HFFc6 (cell line): ENCODE measurements at regions not wholly inside any gene's neighbourhood (a gene's known extent, or its start where the extent isn't known, plus 50 kb on each side); places are given as distances from the start of the nearest gene placed in this dataset.
A peak's percentile ranks its signal among the peaks of the same experiment; 100 is the strongest.

Source experiments
- DNase-seq: peaks from one replicate; pipeline ENCODE4 v3.0.0-alpha.2; 2018
- H3K27ac Mint-ChIP-seq: 2 replicates; pipeline ENCODE4 v1.8.0; 2020; ENCODE audit warnings: mild to moderate bottlenecking, mixed read lengths
- H3K27me3 Mint-ChIP-seq: 2 replicates; pipeline ENCODE4 v1.8.0; 2021; ENCODE audit warnings: mild to moderate bottlenecking, moderate library complexity, mixed read lengths; ENCODE audit not compliant: insufficient read depth
- H3K36me3 Mint-ChIP-seq: 2 replicates; pipeline ENCODE4 v1.8.0; 2021; ENCODE audit warnings: low read depth, mixed read lengths
- H3K4me1 Mint-ChIP-seq: 2 replicates; pipeline ENCODE4 v1.8.0; 2020; ENCODE audit warnings: low read depth, mixed read lengths
- H3K4me3 Mint-ChIP-seq: 2 replicates; pipeline ENCODE4 v1.8.0; 2020; ENCODE audit warnings: mild to moderate bottlenecking, moderate library complexity, mixed read lengths
- H3K9me3 Mint-ChIP-seq: 2 replicates; pipeline ENCODE4 v1.8.0; 2020; ENCODE audit warnings: mild to moderate bottlenecking, mixed read lengths
- TF ChIP-seq, protein P1 (sequence below): fragments of 200-600 bp; sonication (generic); IDR thresholded peaks from 2 replicates; pipeline ENCODE4 v1.5.0; 2021; ENCODE audit warnings: antibody characterized with exemption, mild to moderate bottlenecking

GRCh38 chr11:130624971-130625544 lies 176.6 kb downstream of the ADAMTS15 start:
- TF ChIP-seq, protein P1, sequence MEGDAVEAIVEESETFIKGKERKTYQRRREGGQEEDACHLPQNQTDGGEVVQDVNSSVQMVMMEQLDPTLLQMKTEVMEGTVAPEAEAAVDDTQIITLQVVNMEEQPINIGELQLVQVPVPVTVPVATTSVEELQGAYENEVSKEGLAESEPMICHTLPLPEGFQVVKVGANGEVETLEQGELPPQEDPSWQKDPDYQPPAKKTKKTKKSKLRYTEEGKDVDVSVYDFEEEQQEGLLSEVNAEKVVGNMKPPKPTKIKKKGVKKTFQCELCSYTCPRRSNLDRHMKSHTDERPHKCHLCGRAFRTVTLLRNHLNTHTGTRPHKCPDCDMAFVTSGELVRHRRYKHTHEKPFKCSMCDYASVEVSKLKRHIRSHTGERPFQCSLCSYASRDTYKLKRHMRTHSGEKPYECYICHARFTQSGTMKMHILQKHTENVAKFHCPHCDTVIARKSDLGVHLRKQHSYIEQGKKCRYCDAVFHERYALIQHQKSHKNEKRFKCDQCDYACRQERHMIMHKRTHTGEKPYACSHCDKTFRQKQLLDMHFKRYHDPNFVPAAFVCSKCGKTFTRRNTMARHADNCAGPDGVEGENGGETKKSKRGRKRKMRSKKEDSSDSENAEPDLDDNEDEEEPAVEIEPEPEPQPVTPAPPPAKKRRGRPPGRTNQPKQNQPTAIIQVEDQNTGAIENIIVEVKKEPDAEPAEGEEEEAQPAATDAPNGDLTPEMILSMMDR, result no peak
- no peak overlapping the region for H3K27ac Mint-ChIP-seq
- no peaks in the 10 kb centered on the region for H3K36me3 Mint-ChIP-seq
- H3K27me3 Mint-ChIP-seq, result peaks cover 17% of the 10 kb centered on the region
- H3K4me3 Mint-ChIP-seq, result no peak overlapping the region
- peaks cover 16% of the 10 kb centered on the region for H3K4me1 Mint-ChIP-seq
- DNase-seq, result no peak
- no peaks in the 10 kb centered on the region for H3K9me3 Mint-ChIP-seq

- Mint-ChIP-seq H3K36me3 (no peaks in the 10 kb centered on the region), H3K27ac (no peak overlapping the region), H3K4me3 (no peak overlapping the region), H3K27me3 (peaks cover 14% of the 10 kb centered on the region), H3K9me3 (no peaks in the 10 kb centered on the region), H3K4me1 (peaks cover 21% of the 10 kb centered on the region)
- no peak for DNase-seq
- TF ChIP-seq, protein P1, result no peak
These were observed 177.3 kb downstream of the ADAMTS15 start for GRCh38 chr11:130625578-130626306.

DNA sequence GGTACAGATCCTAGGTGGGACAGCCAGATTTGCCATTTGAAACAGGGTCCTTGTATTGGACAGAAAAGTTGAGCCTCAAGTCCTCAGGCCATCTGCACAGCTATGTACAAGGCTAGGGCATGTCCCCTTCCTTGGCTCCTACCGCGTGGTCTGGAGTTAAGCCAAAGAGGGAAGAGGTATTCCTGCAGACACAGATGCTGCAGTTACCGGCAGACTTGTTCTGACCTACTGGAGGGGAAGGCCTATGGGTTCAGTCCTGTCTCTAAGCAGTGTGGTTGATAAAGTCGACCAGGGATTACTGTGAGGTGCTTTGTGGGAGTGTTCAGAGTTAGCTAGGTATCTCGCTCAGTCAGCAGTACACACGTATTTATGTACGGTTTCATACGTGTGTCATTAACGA lies 180.6 kb downstream of the ADAMTS15 start:
- Mint-ChIP-seq H3K4me3 (no peak overlapping the region), H3K27me3 (peaks cover 2% of the 10 kb centered on the region; the same call in 1 of the 2 replicates), H3K27ac (no peak overlapping the region), H3K36me3 (no peaks in the 10 kb centered on the region), H3K9me3 (no peaks in the 10 kb centered on the region), H3K4me1 (peaks cover 44% of the 10 kb centered on the region)
- TF ChIP-seq, protein P1, result no peak
- DNase-seq, result no peak

- TF ChIP-seq, protein P1, result no peak
- Mint-ChIP-seq H3K27me3 (no peaks in the 10 kb centered on the region), H3K27ac (peak overlapping the region; percentile 69), H3K36me3 (no peaks in the 10 kb centered on the region), H3K4me1 (peaks cover 61% of the 10 kb centered on the region), H3K4me3 (peak overlapping the region; percentile 20; the same call in 1 of the 2 replicates), H3K9me3 (no peaks in the 10 kb centered on the region)
- peak; percentile 90 for DNase-seq
These were observed 182.7 kb downstream of the ADAMTS15 start for GRCh38 chr11:130631119-130631518.

DNA sequence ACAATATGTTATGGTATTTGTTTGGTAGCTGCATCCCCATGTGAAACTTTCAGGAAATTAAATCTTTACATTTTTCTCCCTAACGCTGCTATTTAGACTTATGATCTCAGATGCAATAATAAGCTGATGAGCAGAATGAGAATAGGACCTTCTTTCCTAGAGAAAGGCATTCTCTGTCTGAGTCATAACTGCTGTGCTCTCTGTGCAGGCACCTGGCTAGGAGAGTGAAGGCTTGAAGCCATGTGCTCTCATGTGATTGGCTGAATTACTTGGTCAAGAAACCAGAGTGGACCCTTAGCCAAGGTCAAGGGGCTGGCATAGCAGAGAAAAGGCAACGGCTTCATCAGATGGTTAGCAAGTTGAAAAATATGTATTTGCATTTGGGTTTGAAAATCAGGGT lies 185.0 kb downstream of the ADAMTS15 start:
- no peaks in the 10 kb centered on the region for H3K27me3 Mint-ChIP-seq
- DNase-seq, result no peak
- no peak overlapping the region; the same call in 1 of the 2 replicates for H3K27ac Mint-ChIP-seq
- no peaks in the 10 kb centered on the region for H3K9me3 Mint-ChIP-seq
- no peak overlapping the region for H3K4me3 Mint-ChIP-seq
- peaks cover 85% of the 10 kb centered on the region for H3K4me1 Mint-ChIP-seq
- TF ChIP-seq, protein P1, result no peak
- H3K36me3 Mint-ChIP-seq, result no peaks in the 10 kb centered on the region
